Left lung (tissue), 4 donors: ENCODE measurements at regions not wholly inside any gene's neighbourhood (a gene's known extent, or its start where the extent isn't known, plus 50 kb on each side); places are given as distances from the start of the nearest gene placed in this dataset.

Experiments
- ATAC-seq: fragments of 200-7000 bp; cut with Tn5 transposase; one replicate; pipeline ENCODE4 v1.9.1; 2020; ENCODE audit warnings: moderate library complexity
- DNase-seq, 4 donors: peaks; one replicate each; pipeline ENCODE4 v3.0.0-alpha.2; 2013 to 2020
- H3K27ac ChIP-seq, 2 donors: fragments of 200-600 bp; sonication (generic) in 1 of 2; one replicate each; pipeline versions ENCODE4 v1.5.0 to v1.8.0; 2020 to 2021
- H3K27me3 ChIP-seq, 2 donors: fragments of 200-600 bp; sonication (generic) in 1 of 2; one replicate each; pipeline versions ENCODE4 v1.5.0 to v1.8.0; 2020 to 2021
- H3K36me3 ChIP-seq, 2 donors: fragments of 200-600 bp; sonication (generic) in 1 of 2; one replicate each; pipeline versions ENCODE4 v1.5.0 to v1.8.0; 2020 to 2021
- H3K4me1 ChIP-seq, 2 donors: fragments of 200-600 bp; one replicate each; pipeline ENCODE4 v1.8.0; 2021
- H3K4me3 ChIP-seq, 2 donors: fragments of 200-600 bp; sonication (generic) in 1 of 2; one replicate each; pipeline versions ENCODE4 v1.5.0 to v1.8.0; 2020 to 2021; ENCODE audit warnings: mild to moderate bottlenecking in 1 of 2
- H3K9me3 ChIP-seq, 2 donors: fragments of 200-600 bp; sonication (generic) in 1 of 2; one replicate each; pipeline versions ENCODE4 v1.5.0 to v1.8.0; 2020 to 2021
- intact Hi-C, 2 donors: fragments of 100-400 bp; cut with DNase I; formaldehyde crosslinking; loops; one replicate each; pipeline versions ENCODE4 v1.11.2 to v1.14.2; 2022
- TF ChIP-seq, protein P1 (sequence below), 2 donors: fragments of 200-600 bp; sonication (generic) in 1 of 2; IDR thresholded peaks; one replicate each; pipeline versions ENCODE4 v1.5.0 to v1.8.0; 2021; ENCODE audit warnings: antibody characterized with exemption in 2 of 2
- donor health status: DM: no; HTN: yes; CAD: no.
- donor health status: DM: no; HTN: no; CAD: no.

- ATAC-seq (no peak), DNase-seq (no peak)
- TF ChIP-seq, protein P1, sequence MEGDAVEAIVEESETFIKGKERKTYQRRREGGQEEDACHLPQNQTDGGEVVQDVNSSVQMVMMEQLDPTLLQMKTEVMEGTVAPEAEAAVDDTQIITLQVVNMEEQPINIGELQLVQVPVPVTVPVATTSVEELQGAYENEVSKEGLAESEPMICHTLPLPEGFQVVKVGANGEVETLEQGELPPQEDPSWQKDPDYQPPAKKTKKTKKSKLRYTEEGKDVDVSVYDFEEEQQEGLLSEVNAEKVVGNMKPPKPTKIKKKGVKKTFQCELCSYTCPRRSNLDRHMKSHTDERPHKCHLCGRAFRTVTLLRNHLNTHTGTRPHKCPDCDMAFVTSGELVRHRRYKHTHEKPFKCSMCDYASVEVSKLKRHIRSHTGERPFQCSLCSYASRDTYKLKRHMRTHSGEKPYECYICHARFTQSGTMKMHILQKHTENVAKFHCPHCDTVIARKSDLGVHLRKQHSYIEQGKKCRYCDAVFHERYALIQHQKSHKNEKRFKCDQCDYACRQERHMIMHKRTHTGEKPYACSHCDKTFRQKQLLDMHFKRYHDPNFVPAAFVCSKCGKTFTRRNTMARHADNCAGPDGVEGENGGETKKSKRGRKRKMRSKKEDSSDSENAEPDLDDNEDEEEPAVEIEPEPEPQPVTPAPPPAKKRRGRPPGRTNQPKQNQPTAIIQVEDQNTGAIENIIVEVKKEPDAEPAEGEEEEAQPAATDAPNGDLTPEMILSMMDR (IDR thresholded peaks at IDR 0.05), result no peak
- Histone ChIP-seq H3K27ac (no peak overlapping the region), H3K36me3 (no peaks in the 10 kb centered on the region), H3K4me3 (no peak overlapping the region), H3K4me1 (no peaks in the 10 kb centered on the region), H3K9me3 (peaks cover 0 to 4% of the 10 kb centered on the region in 2 donors), H3K27me3 (peaks cover 0 to 29% of the 10 kb centered on the region in 2 donors)
- intact Hi-C loops, result no loop called here
These were observed 115.2 kb downstream of the BOD1 start for GRCh38 chr5:173501271-173501670.

- Histone ChIP-seq H3K27ac (no peak overlapping the region), H3K36me3 (no peaks in the 10 kb centered on the region), H3K4me1 (no peaks in the 10 kb centered on the region), H3K27me3 (peaks cover 0 to 29% of the 10 kb centered on the region in 2 donors), H3K4me3 (no peak overlapping the region), H3K9me3 (no peaks in the 10 kb centered on the region)
- intact Hi-C loops, result no loop called here
- ATAC-seq, result no peak
- TF ChIP-seq, protein P1 (IDR thresholded peaks at IDR 0.05), result no peak
- no peak for DNase-seq
These were observed 116.3 kb downstream of the BOD1 start for GRCh38 chr5:173500213-173500560.

GRCh38 chr5:173499471-173500212 is 116.8 kb downstream of the BOD1 start:
- intact Hi-C loops, result no loop called here
- ATAC-seq (no peak), DNase-seq (no peak)
- Histone ChIP-seq H3K4me3 (no peak overlapping the region), H3K36me3 (no peaks in the 10 kb centered on the region), H3K4me1 (no peaks in the 10 kb centered on the region), H3K9me3 (no peaks in the 10 kb centered on the region), H3K27me3 (peaks cover 0 to 28% of the 10 kb centered on the region in 2 donors), H3K27ac (no peak overlapping the region)
- TF ChIP-seq, protein P1 (IDR thresholded peaks at IDR 0.05), result no peak

DNA sequence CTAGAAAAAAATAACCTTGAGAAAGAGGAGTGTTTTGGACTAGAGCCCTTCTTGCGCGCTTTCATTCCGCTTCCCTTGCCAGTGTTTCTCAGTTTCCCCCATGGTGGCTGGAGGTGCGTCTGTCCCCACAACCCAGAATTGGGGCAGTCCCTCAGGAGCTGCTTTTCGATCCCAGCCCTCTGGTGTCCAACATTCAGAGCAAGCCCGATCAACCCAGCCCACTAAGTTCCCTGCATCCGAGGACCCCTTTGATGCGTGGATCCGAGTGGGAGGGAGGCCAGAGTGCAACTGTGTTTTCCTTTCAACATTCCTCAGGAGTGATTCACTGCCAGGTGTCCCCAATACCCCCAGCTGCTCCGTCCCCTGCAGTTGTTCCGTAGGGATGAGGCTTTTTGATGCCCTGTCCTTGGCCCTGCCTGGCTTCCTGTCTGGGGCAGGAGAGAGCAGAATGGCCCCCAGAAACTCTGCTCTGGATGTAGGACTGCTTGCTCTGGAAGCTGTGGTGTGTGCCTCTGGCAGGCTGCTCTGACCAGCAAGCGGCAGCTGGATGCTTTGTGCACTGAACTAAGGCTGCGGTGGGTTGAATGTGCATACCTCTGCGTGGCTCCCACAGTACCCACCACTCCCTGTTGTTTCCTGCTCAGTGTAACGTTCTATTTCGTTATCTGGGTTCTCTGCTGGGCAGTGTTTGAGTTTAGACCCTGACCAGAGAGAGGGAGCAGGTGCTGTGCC is 117.5 kb downstream of the BOD1 start:
- Histone ChIP-seq H3K27ac (no peak overlapping the region), H3K4me1 (no peaks in the 10 kb centered on the region), H3K9me3 (no peaks in the 10 kb centered on the region), H3K27me3 (peaks cover 0 to 22% of the 10 kb centered on the region in 2 donors), H3K36me3 (no peaks in the 10 kb centered on the region), H3K4me3 (no peak overlapping the region)
- ATAC-seq (no peak), DNase-seq (no peak)
- TF ChIP-seq, protein P1 (IDR thresholded peaks at IDR 0.05), result no peak
- intact Hi-C loops, result no loop called here

GRCh38 chr5:173498286-173498685 is 118.2 kb downstream of the BOD1 start:
- intact Hi-C loops, result no loop called here
- Histone ChIP-seq H3K27ac (no peak overlapping the region), H3K4me3 (no peak overlapping the region), H3K4me1 (no peaks in the 10 kb centered on the region), H3K27me3 (peaks cover 0 to 22% of the 10 kb centered on the region in 2 donors), H3K36me3 (no peaks in the 10 kb centered on the region), H3K9me3 (no peaks in the 10 kb centered on the region)
- TF ChIP-seq, protein P1 (IDR thresholded peaks at IDR 0.05), result no peak
- ATAC-seq (no peak), DNase-seq (no peak)
